HG02870 (cell line): ENCODE measurements at regions not wholly inside any gene's neighbourhood (a gene's known extent, or its start where the extent isn't known, plus 50 kb on each side); places are given as distances from the start of the nearest gene placed in this dataset.
"Not testable (repeated sequence)": the region's sequence is repeated elsewhere in the genome, so short reads cannot be mapped to it uniquely, and the experiment has no call there.

ENCODE experiments used
- ATAC-seq: cut with Tn5 transposase; IDR thresholded peaks from one replicate; pipeline ENCODE4 v1.9.1; 2021; ENCODE audit warnings: mild to moderate bottlenecking, moderate library complexity; ENCODE audit not compliant: unreplicated experiment

- ATAC-seq: no peak
These were observed 403.6 kb upstream of the SGCG start for GRCh38 chr13:22777207-22777606.

GRCh38 chr13:22789027-22789593 lies 391.7 kb upstream of the SGCG start:
- ATAC-seq: no peak

GRCh38 chr13:22789916-22790315 lies 390.9 kb upstream of the SGCG start:
- no peak for ATAC-seq

GRCh38 chr13:22793598-22794134 lies 387.1 kb upstream of the SGCG start:
- no peak for ATAC-seq

GRCh38 chr13:22800526-22801401 lies 380.0 kb upstream of the SGCG start:
- ATAC-seq: no peak

- no peak for ATAC-seq
These were observed 379.3 kb upstream of the SGCG start for GRCh38 chr13:22801402-22802003.

- ATAC-seq: no peak
These were observed 368.0 kb upstream of the SGCG start for GRCh38 chr13:22812793-22813192.

GRCh38 chr13:22813531-22814377 lies 367.0 kb upstream of the SGCG start:
- ATAC-seq: not testable (repeated sequence)

- ATAC-seq: not testable (repeated sequence)
These were observed 366.3 kb upstream of the SGCG start for GRCh38 chr13:22814433-22814832.

- ATAC-seq: no peak
These were observed 359.2 kb upstream of the SGCG start for GRCh38 chr13:22821589-22821988.

- no peak for ATAC-seq
These were observed 355.6 kb upstream of the SGCG start for GRCh38 chr13:22825186-22825585.

GRCh38 chr13:22828081-22828480 lies 352.7 kb upstream of the SGCG start:
- ATAC-seq: no peak

- ATAC-seq: no peak
These were observed 344.3 kb upstream of the SGCG start for GRCh38 chr13:22836475-22836874.

GRCh38 chr13:22837980-22838647 lies 342.7 kb upstream of the SGCG start:
- ATAC-seq: no peak

- peak; percentile 54 for ATAC-seq
These were observed 340.9 kb upstream of the SGCG start for GRCh38 chr13:22839603-22840530.

- no peak for ATAC-seq
These were observed 334.2 kb upstream of the SGCG start for GRCh38 chr13:22846551-22846950.

- no peak for ATAC-seq
These were observed 332.2 kb upstream of the SGCG start for GRCh38 chr13:22848539-22849052.

- no peak for ATAC-seq
These were observed 324.9 kb upstream of the SGCG start for GRCh38 chr13:22855926-22856325.

GRCh38 chr13:22858980-22859379 lies 321.8 kb upstream of the SGCG start:
- not testable (repeated sequence) for ATAC-seq
